Astrocyte of the spinal cord (primary cell): ENCODE measurements at regions not wholly inside any gene's neighbourhood (a gene's known extent, or its start where the extent isn't known, plus 50 kb on each side); places are given as distances from the start of the nearest gene placed in this dataset.
A peak's percentile ranks its signal among the peaks of the same experiment; 100 is the strongest.

Experiments used
- DNase-seq: peaks from one replicate; pipeline ENCODE4 v3.0.0; 2011; ENCODE audit warnings: low read depth, low spot score
- H3K4me3 ChIP-seq: 2 replicates; pipeline ENCODE4 v1.5.1; 2011; ENCODE audit warnings: low read depth, mild to moderate bottlenecking, low read length, moderate library complexity
- CTCF ChIP-seq: IDR thresholded peaks from 2 replicates; pipeline ENCODE4 v1.5.1; 2012; ENCODE audit warnings: low read depth, mild to moderate bottlenecking, low read length, inconsistent platforms
- in situ Hi-C: cut with HindIII; loops from 2 replicates; pipeline ENCODE4 v1.10.0; 2017; ENCODE audit warnings: low sequenced_read_pairs

- in situ Hi-C loops = no loop called here
Measured at GRCh38 chr21:38622827-38623209, 124.5 kb upstream of the ERG start.

DNA sequence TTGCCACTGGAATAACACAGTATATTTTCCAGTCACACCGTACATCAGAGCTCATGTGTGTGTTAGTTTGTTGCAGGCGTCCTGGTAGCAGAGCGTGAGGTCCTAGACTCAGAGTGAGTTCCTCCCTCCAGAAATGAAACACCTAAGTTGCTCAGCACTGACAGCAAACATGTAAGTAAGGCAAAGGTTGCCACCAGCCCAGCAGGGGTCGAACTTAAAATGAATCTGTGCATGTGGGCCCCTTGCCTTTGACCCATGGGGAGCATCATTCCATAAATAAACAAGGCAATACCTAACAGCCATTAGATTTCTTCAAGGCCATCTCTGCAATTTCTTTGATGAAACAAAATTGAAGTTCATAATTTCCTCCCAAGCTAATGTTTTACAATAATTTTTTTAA lies 125.3 kb upstream of the ERG start:
- H3K4me3 ChIP-seq = no peak overlapping the region
- DNase-seq = no peak
- in situ Hi-C loops = no loop called here
- no peak for TF ChIP-seq CTCF

More at GRCh38 chr21:38622827-38623209, 124.5 kb upstream of the ERG start:
- no peak for TF ChIP-seq CTCF
- no peak overlapping the region for H3K4me3 ChIP-seq
- no peak for DNase-seq

DNA sequence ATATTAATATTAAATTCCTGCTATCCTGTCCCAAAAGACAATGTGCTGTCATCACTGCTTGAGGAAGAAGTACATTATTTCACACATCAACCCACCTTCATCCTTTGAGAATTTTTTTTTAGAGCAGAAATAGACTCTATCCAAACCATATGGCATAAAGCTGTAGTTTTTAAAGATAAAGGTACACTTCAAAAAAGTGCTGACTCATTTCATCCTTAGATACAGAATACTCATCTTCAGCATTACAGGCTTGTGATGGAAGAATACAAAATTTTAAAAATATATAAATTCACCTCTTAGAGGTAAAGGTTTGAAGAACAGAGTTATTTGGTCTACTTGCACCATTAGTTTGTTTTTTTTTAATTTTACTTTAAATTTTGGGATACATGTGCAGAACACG lies 126.7 kb upstream of the ERG start:
- H3K4me3 ChIP-seq = no peak overlapping the region
- no peak for DNase-seq
- TF ChIP-seq CTCF = no peak
- in situ Hi-C loops = no loop called here

DNA sequence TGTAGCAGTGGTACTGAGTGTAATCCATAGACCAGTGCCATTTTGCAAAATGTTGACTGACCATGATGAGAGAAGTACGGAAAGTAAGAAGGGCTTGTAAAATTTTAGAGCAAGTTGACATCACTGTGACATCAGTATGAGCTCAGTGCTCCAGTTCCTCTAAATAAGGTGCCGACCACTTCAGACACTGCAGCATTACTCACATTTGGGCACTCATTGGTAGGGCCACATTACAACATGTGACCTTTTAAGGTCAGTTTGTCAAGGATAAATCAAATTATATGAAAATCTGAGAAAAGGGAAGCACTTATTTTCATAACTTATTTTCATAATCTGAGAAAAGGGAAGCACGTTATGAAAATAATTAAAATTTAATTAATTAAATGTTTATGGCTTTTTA lies 128.0 kb upstream of the ERG start:
- no peak for TF ChIP-seq CTCF
- H3K4me3 ChIP-seq = no peak overlapping the region
- in situ Hi-C loops = no loop called here
- no peak for DNase-seq

DNA sequence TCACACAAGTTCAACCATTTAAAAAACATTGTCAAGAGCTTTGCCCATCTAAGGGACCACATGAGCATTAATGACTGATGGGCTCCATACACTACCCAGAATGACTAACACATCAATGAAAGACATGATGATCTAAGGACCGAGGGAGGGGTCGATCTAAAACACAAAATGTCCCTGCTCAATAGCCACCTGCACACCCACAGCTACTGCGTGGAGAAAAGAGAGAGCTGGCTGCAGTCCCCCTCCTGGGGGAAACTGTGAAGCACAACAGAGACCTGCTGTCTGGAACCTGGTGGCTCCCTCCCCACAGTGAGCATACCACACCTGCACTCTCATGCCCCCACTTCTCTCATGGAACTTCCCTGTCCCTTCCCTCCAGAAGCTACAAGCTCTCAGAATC lies 130.1 kb upstream of the ERG start:
- in situ Hi-C loops = no loop called here
- DNase-seq = no peak
- H3K4me3 ChIP-seq = no peak overlapping the region
- no peak for TF ChIP-seq CTCF

GRCh38 chr21:38631206-38631605 lies 132.9 kb upstream of the ERG start:
- in situ Hi-C loops = no loop called here
- peak; percentile 59 for DNase-seq
- TF ChIP-seq CTCF = no peak
- H3K4me3 ChIP-seq = no peak overlapping the region

DNA sequence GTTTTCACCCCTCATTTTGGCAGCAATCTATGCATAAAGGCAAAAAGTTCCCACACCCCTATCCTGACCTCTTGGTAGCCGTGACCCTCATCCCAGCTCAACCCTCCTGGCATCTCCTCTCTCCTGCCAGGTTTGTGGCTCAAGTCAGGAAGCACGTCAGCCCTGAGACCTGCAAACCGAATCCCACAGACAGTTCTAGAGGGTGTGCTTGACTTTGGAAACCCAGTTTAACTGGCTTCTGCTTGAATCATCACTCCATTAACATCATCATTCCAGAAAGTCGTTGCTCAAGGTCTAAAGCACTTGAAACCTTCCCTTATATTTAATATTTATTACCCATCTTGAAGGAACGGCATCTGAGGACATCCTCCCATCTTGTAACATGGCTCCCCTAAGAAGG lies 133.4 kb upstream of the ERG start:
- TF ChIP-seq CTCF = no peak
- H3K4me3 ChIP-seq = no peak overlapping the region
- peak; percentile 37 for DNase-seq
- in situ Hi-C loops = no loop called here
